OCI-LY1 (cell line): ENCODE measurements at regions not wholly inside any gene's neighbourhood (a gene's known extent, or its start where the extent isn't known, plus 50 kb on each side); places are given as distances from the start of the nearest gene placed in this dataset.

Source experiments
- H2AFZ ChIP-seq: fragments of 200-600 bp; sonication (generic), shearing (Covaris generic); 2 replicates; pipeline ENCODE4 v1.6.0; 2014; ENCODE audit warnings: antibody characterized with exemption, mild to moderate bottlenecking, low read length
- H3F3A ChIP-seq: fragments of 200-600 bp; sonication (generic), shearing (Covaris generic); 2 replicates; pipeline ENCODE4 v1.6.0; 2014; ENCODE audit warnings: mild to moderate bottlenecking, antibody characterized with exemption, low read length, moderate library complexity; ENCODE audit not compliant: insufficient read depth
- H3K27ac ChIP-seq: fragments of 200-600 bp; sonication (generic); 2 replicates; pipeline ENCODE4 v1.5.1; 2014; ENCODE audit warnings: low read length, mixed run types, mild to moderate bottlenecking, low read depth; ENCODE audit not compliant: poor library complexity, severe bottlenecking
- H3K27me3 ChIP-seq: fragments of 200-600 bp; sonication (generic); 2 replicates; pipeline ENCODE4 v1.6.0; 2014; ENCODE audit warnings: antibody characterized with exemption, mild to moderate bottlenecking, low read length, moderate library complexity; ENCODE audit not compliant: insufficient read depth
- H3K36me3 ChIP-seq: fragments of 200-600 bp; sonication (generic); 2 replicates; pipeline ENCODE4 v1.6.1; 2014; ENCODE audit warnings: mild to moderate bottlenecking, antibody characterized with exemption, low read length, moderate library complexity, mixed read lengths; ENCODE audit not compliant: insufficient read depth
- H3K4me1 ChIP-seq: fragments of 200-600 bp; sonication (generic); 2 replicates; pipeline ENCODE4 v1.5.1; 2014; ENCODE audit warnings: mild to moderate bottlenecking, low read length, moderate library complexity; ENCODE audit not compliant: insufficient read depth, severe bottlenecking
- H3K4me2 ChIP-seq: fragments of 200-600 bp; sonication (generic), shearing (Covaris generic); 2 replicates; pipeline ENCODE4 v1.6.1; 2014; ENCODE audit warnings: low read length
- H3K4me3 ChIP-seq: fragments of 200-600 bp; sonication (generic); 2 replicates; pipeline ENCODE4 v1.5.1; 2014; ENCODE audit warnings: low read length, low read depth, mild to moderate bottlenecking, mixed read lengths; ENCODE audit not compliant: poor library complexity, severe bottlenecking
- H3K79me2 ChIP-seq: fragments of 200-600 bp; shearing (Covaris generic); 2 replicates; pipeline ENCODE4 v1.6.1; 2016; ENCODE audit warnings: mixed run types, low read length, mixed read lengths; ENCODE audit not compliant: insufficient read depth
- H3K9ac ChIP-seq: fragments of 200-600 bp; sonication (generic), shearing (Covaris generic); 2 replicates; pipeline ENCODE4 v1.6.1; 2014; ENCODE audit warnings: mild to moderate bottlenecking, low read length, mixed read lengths
- H3K9me2 ChIP-seq: fragments of 200-600 bp; sonication (generic), shearing (Covaris generic); 2 replicates; pipeline ENCODE4 v1.6.1; 2014; ENCODE audit warnings: low read depth, mild to moderate bottlenecking, low read length, mixed read lengths
- H3K9me3 ChIP-seq: fragments of 200-600 bp; shearing (Covaris generic); 2 replicates; pipeline ENCODE4 v1.6.1; 2014; ENCODE audit warnings: low read length, mixed read lengths
- H4K20me1 ChIP-seq: fragments of 200-600 bp; sonication (generic), shearing (Covaris generic); 2 replicates; pipeline ENCODE4 v1.6.0; 2016; ENCODE audit warnings: mild to moderate bottlenecking, low read length; ENCODE audit not compliant: insufficient read depth
- CTCF ChIP-seq: fragments of 200-600 bp; sonication (generic), shearing (Covaris generic); IDR thresholded peaks from 2 replicates; pipeline ENCODE4 v1.5.1; 2017; ENCODE audit warnings: mild to moderate bottlenecking, antibody characterized with exemption, low read length, moderate library complexity, mixed read lengths
- EZH2 ChIP-seq: fragments of 200-600 bp; sonication (generic), shearing (Covaris generic); IDR thresholded peaks from 2 replicates; pipeline ENCODE4 v1.8.0; 2017; ENCODE audit warnings: borderline replicate concordance, mixed run types, mild to moderate bottlenecking, antibody characterized with exemption, low read length, moderate library complexity, mixed read lengths

DNA sequence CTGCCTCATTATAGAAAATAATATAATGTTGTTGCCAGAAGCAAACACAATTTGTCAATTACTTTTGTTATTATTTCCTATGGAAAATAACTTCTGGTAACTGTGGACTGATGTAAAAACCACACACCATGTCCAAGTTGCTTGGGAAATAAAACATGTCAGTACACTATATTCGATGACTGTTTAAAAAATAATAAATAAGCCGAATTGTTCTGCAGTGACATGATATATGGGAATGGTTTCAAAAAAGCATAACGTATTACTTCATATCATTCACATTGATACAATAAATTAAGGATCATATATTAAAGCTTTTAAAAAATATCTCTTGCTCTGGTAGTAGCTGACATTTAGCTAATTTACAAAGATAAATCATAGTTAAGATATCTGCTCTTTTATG is 2062.1 kb downstream of the PCDH9 start:
- Histone ChIP-seq H2AFZ (peak overlapping the region; percentile 66; the same call in 1 of the 2 replicates), H3K27ac (no peak overlapping the region), H4K20me1 (no peaks in the 10 kb centered on the region), H3K27me3 (no peaks in the 10 kb centered on the region), H3K9ac (no peak overlapping the region), H3K4me3 (no peak overlapping the region), H3K9me2 (no peaks in the 10 kb centered on the region), H3F3A (no peaks in the 10 kb centered on the region), H3K4me2 (peak overlapping the region; percentile 9; the same call in 1 of the 2 replicates), H3K36me3 (no peaks in the 10 kb centered on the region), H3K79me2 (no peaks in the 10 kb centered on the region), H3K9me3 (no peaks in the 10 kb centered on the region), H3K4me1 (peaks cover 17% of the 10 kb centered on the region)
- TF ChIP-seq EZH2 (no peak), CTCF (no peak)

DNA sequence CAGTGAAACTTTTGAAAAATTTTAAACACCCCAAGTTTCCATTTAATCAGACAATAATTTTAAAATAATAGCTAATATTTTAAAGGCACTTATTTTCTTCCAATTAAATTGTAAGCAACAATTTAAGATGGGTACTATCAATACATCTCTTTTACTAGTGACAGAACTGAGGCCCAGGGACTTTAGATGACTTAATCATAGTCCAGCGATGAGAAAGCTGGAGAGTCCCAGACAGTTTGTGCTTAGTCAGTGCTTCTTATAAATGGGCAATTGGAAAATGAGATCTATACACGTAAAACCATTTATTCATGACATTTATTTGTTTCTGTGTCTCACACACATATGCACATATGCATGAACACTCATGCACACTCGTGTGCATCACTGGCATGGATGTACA is 2063.5 kb downstream of the PCDH9 start:
- Histone ChIP-seq H3K9ac (no peak overlapping the region), H3K27ac (no peak overlapping the region), H3K36me3 (no peaks in the 10 kb centered on the region), H3K27me3 (no peaks in the 10 kb centered on the region), H3K4me3 (no peak overlapping the region), H3F3A (no peaks in the 10 kb centered on the region), H3K9me2 (no peaks in the 10 kb centered on the region), H3K4me2 (no peak overlapping the region), H3K9me3 (peaks cover 4% of the 10 kb centered on the region; the same call in 1 of the 2 replicates), H4K20me1 (no peaks in the 10 kb centered on the region), H3K4me1 (peaks cover 23% of the 10 kb centered on the region), H3K79me2 (no peaks in the 10 kb centered on the region), H2AFZ (peak overlapping the region; percentile 66)
- TF ChIP-seq EZH2 (no peak), CTCF (no peak)

- no peak overlapping the region for H3K27ac ChIP-seq
- H3K4me3 ChIP-seq = no peak overlapping the region
- no peaks in the 10 kb centered on the region for H3K79me2 ChIP-seq
- no peak for TF ChIP-seq CTCF
- no peak for TF ChIP-seq EZH2
- 0 out of 2 replicates have a peak overlapping the region, but pooled peaks have one; percentile 79 for H2AFZ ChIP-seq
- no peak overlapping the region for H3K4me2 ChIP-seq
- H3K9me3 ChIP-seq = peaks cover 7% of the 10 kb centered on the region; the same call in 1 of the 2 replicates
- peaks cover 20% of the 10 kb centered on the region for H3K4me1 ChIP-seq
- H3K9me2 ChIP-seq = no peaks in the 10 kb centered on the region
- no peaks in the 10 kb centered on the region for H3K36me3 ChIP-seq
- no peaks in the 10 kb centered on the region for H3K27me3 ChIP-seq
- H3F3A ChIP-seq = no peaks in the 10 kb centered on the region
- no peaks in the 10 kb centered on the region for H4K20me1 ChIP-seq
- no peak overlapping the region for H3K9ac ChIP-seq
Observed at GRCh38 chr13:65159803-65160202, 2070.3 kb downstream of the PCDH9 start.
